Fibroblast of skin of left quadriceps (primary cell): ENCODE measurements at regions not wholly inside any gene's neighbourhood (a gene's known extent, or its start where the extent isn't known, plus 50 kb on each side); places are given as distances from the start of the nearest gene placed in this dataset.
A peak's percentile ranks its signal among the peaks of the same experiment; 100 is the strongest.

Source experiments
- DNase-seq, 2 experiments: peaks; one replicate each; pipeline ENCODE4 v3.0.0-alpha.2; 2013; ENCODE audit warnings: low read depth in 2 of 2

- no peak for DNase-seq
These were observed 454.1 kb downstream of the SOX9 start for GRCh38 chr17:72574675-72575510.

- no peak for DNase-seq
These were observed 454.9 kb downstream of the SOX9 start for GRCh38 chr17:72575542-72576233.

GRCh38 chr17:72576289-72576759 lies 455.5 kb downstream of the SOX9 start:
- DNase-seq, result no peak

GRCh38 chr17:72578817-72579470 lies 458.1 kb downstream of the SOX9 start:
- DNase-seq, result no peak

- no peak for DNase-seq
These were observed 459.1 kb downstream of the SOX9 start for GRCh38 chr17:72579990-72580320.

GRCh38 chr17:72580321-72581127 lies 459.7 kb downstream of the SOX9 start:
- no peak for DNase-seq

- no peak for DNase-seq
These were observed 466.3 kb downstream of the SOX9 start for GRCh38 chr17:72587156-72587555.

- no peak for DNase-seq
These were observed 467.1 kb downstream of the SOX9 start for GRCh38 chr17:72587773-72588511.

GRCh38 chr17:72588561-72588960 lies 467.7 kb downstream of the SOX9 start:
- DNase-seq, result no peak

- DNase-seq, result no peak
These were observed 468.1 kb downstream of the SOX9 start for GRCh38 chr17:72588961-72589360.

- no peak for DNase-seq
These were observed 469.6 kb downstream of the SOX9 start for GRCh38 chr17:72590382-72590781.

- no peak for DNase-seq
These were observed 470.1 kb downstream of the SOX9 start for GRCh38 chr17:72590882-72591281.

- no peak for DNase-seq
These were observed 470.7 kb downstream of the SOX9 start for GRCh38 chr17:72591289-72592241.

GRCh38 chr17:72592242-72592966 lies 471.6 kb downstream of the SOX9 start:
- peak; percentile 69 to 71 for DNase-seq

- DNase-seq, result no peak
These were observed 472.1 kb downstream of the SOX9 start for GRCh38 chr17:72592967-72593325.

- DNase-seq, result no peak
These were observed 473.4 kb downstream of the SOX9 start for GRCh38 chr17:72594248-72594647.
